ENCODE measurements at regions not wholly inside any gene's neighbourhood (a gene's known extent, or its start where the extent isn't known, plus 50 kb on each side); places are given as distances from the start of the nearest gene placed in this dataset.

GRCh38 chr7:49324707-49325106 is 400.4 kb downstream of the CDC14C start:
- Histone ChIP-seq H3K9me3 (no peaks in the 10 kb centered on the region), H3K36me3 (no peaks in the 10 kb centered on the region), H3K4me1 (no peaks in the 10 kb centered on the region), H3K4me3 (no peak overlapping the region), H3K27me3 (no peaks in the 10 kb centered on the region), H3K27ac (no peak overlapping the region)
- TF ChIP-seq, protein P1, sequence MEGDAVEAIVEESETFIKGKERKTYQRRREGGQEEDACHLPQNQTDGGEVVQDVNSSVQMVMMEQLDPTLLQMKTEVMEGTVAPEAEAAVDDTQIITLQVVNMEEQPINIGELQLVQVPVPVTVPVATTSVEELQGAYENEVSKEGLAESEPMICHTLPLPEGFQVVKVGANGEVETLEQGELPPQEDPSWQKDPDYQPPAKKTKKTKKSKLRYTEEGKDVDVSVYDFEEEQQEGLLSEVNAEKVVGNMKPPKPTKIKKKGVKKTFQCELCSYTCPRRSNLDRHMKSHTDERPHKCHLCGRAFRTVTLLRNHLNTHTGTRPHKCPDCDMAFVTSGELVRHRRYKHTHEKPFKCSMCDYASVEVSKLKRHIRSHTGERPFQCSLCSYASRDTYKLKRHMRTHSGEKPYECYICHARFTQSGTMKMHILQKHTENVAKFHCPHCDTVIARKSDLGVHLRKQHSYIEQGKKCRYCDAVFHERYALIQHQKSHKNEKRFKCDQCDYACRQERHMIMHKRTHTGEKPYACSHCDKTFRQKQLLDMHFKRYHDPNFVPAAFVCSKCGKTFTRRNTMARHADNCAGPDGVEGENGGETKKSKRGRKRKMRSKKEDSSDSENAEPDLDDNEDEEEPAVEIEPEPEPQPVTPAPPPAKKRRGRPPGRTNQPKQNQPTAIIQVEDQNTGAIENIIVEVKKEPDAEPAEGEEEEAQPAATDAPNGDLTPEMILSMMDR (IDR thresholded peaks at IDR 0.05 in 4 of 5, conservative IDR thresholded peaks at IDR 0.05 in 1 of 5), result no peak
- TF ChIP-seq POLR2A (IDR thresholded peaks at IDR 0.05), result no peak
- intact Hi-C loops (cut with DNase I; ENCODE audit: low total_unique reads) (no loop called here), in situ Hi-C loops (cut with MboI; ENCODE audit: low sequenced_read_pairs in 4 of 4) (no loop called here)
- ATAC-seq, result no peak
- DNase-seq, result no peak

DNA sequence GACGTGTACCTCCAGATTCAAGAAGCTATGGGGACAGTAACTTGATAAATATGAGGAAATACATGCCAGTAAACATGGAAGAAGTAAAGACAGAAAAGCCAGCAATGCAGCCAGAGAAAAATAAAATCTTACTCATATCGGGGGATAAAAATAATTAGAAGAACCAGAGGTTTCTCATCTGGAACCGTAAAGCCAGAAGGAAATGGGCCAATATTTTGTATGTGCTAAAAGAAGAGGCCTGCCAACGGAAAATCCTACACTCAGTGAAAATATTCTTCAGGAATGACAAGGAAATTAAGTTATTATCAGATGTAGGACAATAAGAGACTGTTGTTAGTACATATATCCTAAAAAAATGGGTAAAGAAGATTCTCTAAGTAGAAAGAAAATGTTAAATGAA is 401.2 kb downstream of the CDC14C start:
- Histone ChIP-seq H3K27me3 (no peaks in the 10 kb centered on the region), H3K36me3 (no peaks in the 10 kb centered on the region), H3K4me1 (no peaks in the 10 kb centered on the region), H3K9me3 (no peaks in the 10 kb centered on the region), H3K27ac (no peak overlapping the region), H3K4me3 (no peak overlapping the region)
- intact Hi-C loops (cut with DNase I; ENCODE audit: low total_unique reads) (no loop called here), in situ Hi-C loops (cut with MboI; ENCODE audit: low sequenced_read_pairs in 4 of 4) (no loop called here)
- TF ChIP-seq POLR2A (IDR thresholded peaks at IDR 0.05), result no peak
- TF ChIP-seq, protein P1 (IDR thresholded peaks at IDR 0.05 in 4 of 5, conservative IDR thresholded peaks at IDR 0.05 in 1 of 5), result no peak
- ATAC-seq (no peak), DNase-seq (no peak)

GRCh38 chr7:49327155-49327554 is 402.8 kb downstream of the CDC14C start:
- TF ChIP-seq, protein P1 (IDR thresholded peaks at IDR 0.05 in 4 of 5, conservative IDR thresholded peaks at IDR 0.05 in 1 of 5), result no peak
- TF ChIP-seq POLR2A (IDR thresholded peaks at IDR 0.05), result no peak
- no peak overlapping the region for H3K4me3 ChIP-seq
- DNase-seq, result no peak
- no peak overlapping the region for H3K27ac ChIP-seq
- H3K27me3 ChIP-seq, result no peaks in the 10 kb centered on the region
- no peak for ATAC-seq
- in situ Hi-C loops (cut with MboI; ENCODE audit: low sequenced_read_pairs in 4 of 4) (no loop called here), intact Hi-C loops (cut with DNase I; ENCODE audit: low total_unique reads) (no loop called here)
- no peaks in the 10 kb centered on the region for H3K36me3 ChIP-seq
- H3K9me3 ChIP-seq, result no peaks in the 10 kb centered on the region
- no peaks in the 10 kb centered on the region for H3K4me1 ChIP-seq

GRCh38 chr7:49333180-49333881 is 409.0 kb downstream of the CDC14C start:
- Histone ChIP-seq H3K4me3 (no peak overlapping the region), H3K27me3 (no peaks in the 10 kb centered on the region), H3K36me3 (no peaks in the 10 kb centered on the region), H3K27ac (no peak overlapping the region), H3K4me1 (no peaks in the 10 kb centered on the region), H3K9me3 (no peaks in the 10 kb centered on the region)
- intact Hi-C loops (cut with DNase I; ENCODE audit: low total_unique reads), result no loop called here
- DNase-seq, result no peak
- no peak for TF ChIP-seq POLR2A (IDR thresholded peaks at IDR 0.05)
- TF ChIP-seq, protein P1 (IDR thresholded peaks at IDR 0.05 in 4 of 5, conservative IDR thresholded peaks at IDR 0.05 in 1 of 5), result no peak
- no peak for ATAC-seq
- in situ Hi-C loops (cut with MboI; ENCODE audit: low sequenced_read_pairs in 4 of 4), result no loop called here

DNA sequence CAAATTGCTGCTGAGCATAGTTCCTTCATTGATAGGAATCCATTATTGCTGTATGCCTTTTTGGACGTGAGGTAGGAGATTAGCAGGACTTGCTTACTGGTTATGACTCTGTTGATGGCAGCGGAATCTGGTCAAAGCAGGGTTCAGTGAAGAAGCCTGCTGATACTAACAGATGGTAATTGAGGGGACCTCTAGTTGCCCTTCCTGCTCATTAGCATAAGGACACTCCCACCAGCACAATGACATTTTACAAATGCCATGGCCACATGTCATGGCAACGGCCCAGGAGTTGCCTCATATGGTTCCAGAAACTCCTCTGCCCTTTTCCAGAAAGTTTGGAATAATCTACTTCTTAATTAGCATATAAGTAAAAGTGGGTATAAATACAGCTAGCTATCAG is 417.5 kb downstream of the CDC14C start:
- no peak for ATAC-seq
- TF ChIP-seq, protein P1 (IDR thresholded peaks at IDR 0.05 in 4 of 5, conservative IDR thresholded peaks at IDR 0.05 in 1 of 5), result no peak
- no peak for TF ChIP-seq POLR2A (IDR thresholded peaks at IDR 0.05)
- H3K9me3 ChIP-seq, result no peaks in the 10 kb centered on the region
- H3K4me1 ChIP-seq, result no peaks in the 10 kb centered on the region
- intact Hi-C loops (cut with DNase I; ENCODE audit: low total_unique reads), result no loop called here
- H3K27ac ChIP-seq, result no peak overlapping the region
- H3K4me3 ChIP-seq, result no peak overlapping the region
- no peaks in the 10 kb centered on the region for H3K36me3 ChIP-seq
- H3K27me3 ChIP-seq, result no peaks in the 10 kb centered on the region
- DNase-seq, result no peak
- in situ Hi-C loops (cut with MboI; ENCODE audit: low sequenced_read_pairs in 4 of 4), result no loop called here
